BJ (cell line): ENCODE measurements at regions not wholly inside any gene's neighbourhood (a gene's known extent, or its start where the extent isn't known, plus 50 kb on each side); places are given as distances from the start of the nearest gene placed in this dataset.
"Not testable (repeated sequence)": the region's sequence is repeated elsewhere in the genome, so short reads cannot be mapped to it uniquely, and the experiment has no call there.

ENCODE experiments used
- CTCF ChIA-PET: fragments of 350-600 bp; formaldehyde crosslinking; extraction: SDS; loops from one replicate; lab custom pipeline; 2021; ENCODE audit warnings: antibody characterized with exemption, inconsistent platforms; lab: Yijun Ruan, JAX
- POLR2A ChIA-PET: fragments of 300-600 bp; sonication (Branson Sonifier 250); formaldehyde crosslinking; extraction: SDS; loops from one replicate; lab custom pipeline; 2021; ENCODE audit warnings: antibody characterized with exemption; lab: Charles Lee
- DNase-seq: peaks from one replicate; pipeline ENCODE4 v3.0.0-alpha.2; 2011; ENCODE audit warnings: low read depth
- H3K27me3 ChIP-seq: 2 replicates; pipeline ENCODE4 v1.6.0; 2011; ENCODE audit warnings: low read length; ENCODE audit not compliant: control insufficient read depth, insufficient read depth
- H3K36me3 ChIP-seq: 2 replicates; pipeline ENCODE4 v1.5.1; 2011; ENCODE audit warnings: low read length; ENCODE audit not compliant: control insufficient read depth, insufficient read depth
- H3K4me3 ChIP-seq: 2 replicates; pipeline ENCODE4 v1.5.1; 2011; ENCODE audit warnings: low read depth, mild to moderate bottlenecking, control low read depth, low read length
- TF ChIP-seq, protein P1 (sequence below): IDR thresholded peaks from 2 replicates; pipeline ENCODE4 v1.5.1; 2011; ENCODE audit warnings: low read depth, mild to moderate bottlenecking, control low read depth, inconsistent platforms, low read length, moderate library complexity; ENCODE audit not compliant: insufficient read depth

DNA sequence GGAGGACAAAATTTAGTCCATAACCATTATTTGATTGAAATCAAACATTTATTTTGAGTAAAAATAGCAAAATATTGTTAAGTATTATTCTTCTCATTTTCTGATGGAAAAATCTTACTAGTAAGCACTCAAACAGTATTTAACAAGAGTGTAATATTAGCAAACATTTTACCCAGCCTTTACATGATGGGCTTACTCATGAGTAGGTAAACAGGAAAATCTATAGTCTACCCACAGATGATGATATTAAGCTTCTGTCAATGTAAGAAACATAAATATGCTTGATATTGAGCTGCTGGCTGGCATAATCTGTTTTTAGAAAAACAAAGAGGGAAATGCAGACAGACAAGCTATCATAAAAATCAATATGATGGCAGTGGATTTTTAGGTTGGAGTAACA is 418.5 kb upstream of the COX7C start:
- ChIA-PET POLR2A (no interaction called here), CTCF (interaction anchor here (0.5 kb wide), 1 partner anchor 641 kb away, joined by 3 read pairs; no protein-coding TSS in a partner anchor)
- no peaks in the 10 kb centered on the region for H3K27me3 ChIP-seq
- DNase-seq = no peak
- TF ChIP-seq, protein P1, sequence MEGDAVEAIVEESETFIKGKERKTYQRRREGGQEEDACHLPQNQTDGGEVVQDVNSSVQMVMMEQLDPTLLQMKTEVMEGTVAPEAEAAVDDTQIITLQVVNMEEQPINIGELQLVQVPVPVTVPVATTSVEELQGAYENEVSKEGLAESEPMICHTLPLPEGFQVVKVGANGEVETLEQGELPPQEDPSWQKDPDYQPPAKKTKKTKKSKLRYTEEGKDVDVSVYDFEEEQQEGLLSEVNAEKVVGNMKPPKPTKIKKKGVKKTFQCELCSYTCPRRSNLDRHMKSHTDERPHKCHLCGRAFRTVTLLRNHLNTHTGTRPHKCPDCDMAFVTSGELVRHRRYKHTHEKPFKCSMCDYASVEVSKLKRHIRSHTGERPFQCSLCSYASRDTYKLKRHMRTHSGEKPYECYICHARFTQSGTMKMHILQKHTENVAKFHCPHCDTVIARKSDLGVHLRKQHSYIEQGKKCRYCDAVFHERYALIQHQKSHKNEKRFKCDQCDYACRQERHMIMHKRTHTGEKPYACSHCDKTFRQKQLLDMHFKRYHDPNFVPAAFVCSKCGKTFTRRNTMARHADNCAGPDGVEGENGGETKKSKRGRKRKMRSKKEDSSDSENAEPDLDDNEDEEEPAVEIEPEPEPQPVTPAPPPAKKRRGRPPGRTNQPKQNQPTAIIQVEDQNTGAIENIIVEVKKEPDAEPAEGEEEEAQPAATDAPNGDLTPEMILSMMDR = no peak
- no peak overlapping the region for H3K4me3 ChIP-seq
- H3K36me3 ChIP-seq = no peaks in the 10 kb centered on the region

DNA sequence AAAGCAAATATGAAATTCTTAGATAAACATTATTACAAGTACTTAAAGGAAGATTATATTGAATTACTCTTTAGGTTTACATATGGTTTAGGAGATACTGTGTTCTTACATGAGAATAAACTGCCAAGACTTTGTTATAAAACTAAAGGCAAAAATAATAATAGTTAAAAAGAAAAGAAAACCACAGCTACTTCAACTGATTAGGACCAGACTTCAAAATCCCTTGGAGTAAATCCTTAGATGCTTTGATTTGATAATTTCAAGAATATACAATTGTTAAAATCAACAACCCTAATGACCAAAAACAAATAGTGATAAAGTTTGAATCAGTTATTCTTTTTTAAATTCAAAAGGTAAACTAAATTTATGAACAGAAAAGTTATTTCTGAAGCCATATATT is 389.6 kb upstream of the COX7C start:
- ChIA-PET POLR2A (no interaction called here), CTCF (interaction anchor here (0.5 kb wide), 1 partner anchor 15 kb away, joined by 3 read pairs; no protein-coding TSS in a partner anchor)
- TF ChIP-seq, protein P1 = no peak
- Histone ChIP-seq H3K4me3 (no peak overlapping the region), H3K27me3 (no peaks in the 10 kb centered on the region), H3K36me3 (no peaks in the 10 kb centered on the region)
- no peak for DNase-seq

DNA sequence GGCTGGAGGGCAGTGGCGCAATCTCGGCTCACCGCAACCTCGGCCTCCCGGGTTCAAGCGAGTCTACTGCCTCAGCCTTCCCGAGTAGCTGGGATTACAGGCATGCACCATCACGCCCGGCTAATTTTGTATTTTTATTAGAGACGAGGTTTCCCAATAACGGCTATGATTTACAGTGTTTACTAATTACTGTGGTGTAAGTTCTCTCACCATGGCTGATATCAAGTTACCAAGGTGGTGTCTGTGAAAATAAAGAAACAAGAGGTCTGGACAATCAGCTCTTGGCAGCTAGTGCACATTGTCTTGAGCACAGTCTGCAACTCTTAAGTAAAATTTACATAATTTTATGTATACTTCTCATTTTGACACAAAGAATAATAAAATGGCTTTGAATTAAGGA is 385.5 kb upstream of the COX7C start:
- H3K4me3 ChIP-seq = no peak overlapping the region
- ChIA-PET CTCF (no interaction called here), POLR2A (no interaction called here)
- no peaks in the 10 kb centered on the region for H3K36me3 ChIP-seq
- TF ChIP-seq, protein P1 = no peak
- no peak for DNase-seq
- no peaks in the 10 kb centered on the region for H3K27me3 ChIP-seq

DNA sequence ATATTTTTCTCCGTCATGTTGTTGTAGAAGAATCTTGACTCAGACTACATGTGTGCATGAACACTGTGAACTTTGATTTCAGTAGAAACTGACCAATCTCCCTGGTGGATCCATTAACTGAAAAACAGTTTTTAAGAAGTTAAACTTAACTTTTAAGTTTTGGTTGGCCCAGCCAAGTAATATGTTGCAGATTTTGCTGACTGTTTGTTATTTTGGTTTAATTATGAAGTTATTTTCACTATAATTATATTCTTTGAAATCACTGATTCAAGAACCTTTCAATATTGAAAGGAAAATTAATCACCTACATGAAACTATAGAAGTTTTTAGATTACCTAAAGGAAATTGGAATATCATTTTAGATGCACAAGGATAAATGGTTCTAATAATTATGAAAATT is 373.6 kb upstream of the COX7C start:
- no peak for DNase-seq
- TF ChIP-seq, protein P1 = no peak
- ChIA-PET POLR2A (no interaction called here), CTCF (no interaction called here)
- Histone ChIP-seq H3K27me3 (no peaks in the 10 kb centered on the region), H3K4me3 (no peak overlapping the region), H3K36me3 (no peaks in the 10 kb centered on the region)

DNA sequence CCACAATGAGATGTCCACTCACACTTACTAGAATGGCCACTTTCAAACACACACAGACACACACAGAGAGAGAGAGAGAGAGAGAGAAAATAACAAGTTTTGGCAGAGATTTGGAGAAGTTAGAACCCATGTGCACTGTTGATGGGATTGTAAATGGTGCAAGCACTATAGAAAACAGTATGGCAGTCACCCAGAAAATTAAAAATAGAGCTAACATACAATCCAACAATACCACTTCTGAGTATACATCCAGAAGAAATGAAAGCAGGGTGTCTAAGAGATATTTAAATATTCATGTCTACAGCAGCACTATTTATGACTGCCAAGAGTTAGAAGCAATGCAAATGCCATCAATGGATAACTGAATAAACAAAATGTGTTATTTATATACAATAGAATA is 359.9 kb upstream of the COX7C start:
- Histone ChIP-seq H3K27me3 (no peaks in the 10 kb centered on the region), H3K36me3 (no peaks in the 10 kb centered on the region), H3K4me3 (no peak overlapping the region)
- no peak for DNase-seq
- POLR2A ChIA-PET = no interaction called here
- CTCF ChIA-PET = no interaction called here
- TF ChIP-seq, protein P1 = no peak

DNA sequence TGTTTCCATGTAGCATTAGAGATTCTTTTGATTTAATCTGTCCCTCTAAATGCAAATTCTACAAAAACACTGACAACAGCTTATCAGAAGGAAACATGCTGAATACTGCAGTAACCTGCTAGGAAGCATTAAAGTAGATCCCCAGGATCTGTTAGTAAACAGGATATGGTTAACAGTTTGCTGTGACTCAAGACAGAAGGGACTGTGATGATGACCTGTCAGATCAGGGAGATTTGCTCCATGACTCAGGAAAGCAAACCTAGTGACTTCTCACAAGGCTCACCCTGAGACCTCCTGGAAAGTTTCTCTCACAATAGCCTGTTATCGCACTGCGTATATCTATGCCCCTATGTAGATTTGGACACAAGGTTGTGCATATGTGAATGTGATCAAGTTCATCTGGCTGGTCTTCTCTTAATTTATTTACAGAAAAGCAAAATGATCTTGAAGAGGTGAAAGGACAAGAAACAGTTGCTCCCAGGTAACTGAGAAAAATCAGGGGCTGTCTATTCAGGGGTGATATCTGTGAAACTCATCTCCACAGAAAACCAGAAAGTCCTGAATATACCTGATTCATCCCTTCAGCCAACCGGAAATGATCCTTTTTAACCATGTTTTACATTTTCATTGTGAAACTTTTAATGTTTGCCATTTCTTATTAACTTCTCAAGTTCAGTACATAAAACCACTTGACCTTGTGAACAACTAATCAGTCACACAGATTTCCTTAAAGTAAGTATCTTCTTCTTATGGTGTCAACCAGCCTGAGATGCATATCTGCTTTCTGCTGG is 333.1 kb upstream of the COX7C start:
- POLR2A ChIA-PET, H3K4me3 ChIP-seq, DNase-seq, H3K36me3 ChIP-seq, H3K27me3 ChIP-seq, CTCF ChIA-PET: not testable (repeated sequence)

DNA sequence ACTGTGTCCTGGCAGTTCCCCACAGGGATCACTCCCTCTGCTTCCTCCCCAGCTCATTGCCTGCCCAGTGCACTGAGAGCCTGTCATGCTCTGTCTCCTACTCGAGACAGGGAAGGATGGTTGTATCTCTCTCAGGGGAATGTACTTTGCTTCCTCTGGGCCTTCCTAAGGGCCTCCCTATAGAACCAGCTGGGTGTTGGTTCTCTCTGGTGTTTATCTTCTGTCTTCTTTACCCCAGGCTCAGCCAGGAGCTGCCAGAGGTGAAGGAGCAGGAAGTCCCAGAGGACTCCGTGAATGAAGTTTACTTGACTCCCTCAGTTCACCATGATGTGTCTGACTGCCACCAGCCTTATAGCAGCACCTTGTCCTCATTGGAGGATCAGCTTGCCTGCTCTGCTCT is 330.3 kb upstream of the COX7C start:
- H3K36me3 ChIP-seq, CTCF ChIA-PET, H3K4me3 ChIP-seq, H3K27me3 ChIP-seq, POLR2A ChIA-PET, DNase-seq: not testable (repeated sequence)

DNA sequence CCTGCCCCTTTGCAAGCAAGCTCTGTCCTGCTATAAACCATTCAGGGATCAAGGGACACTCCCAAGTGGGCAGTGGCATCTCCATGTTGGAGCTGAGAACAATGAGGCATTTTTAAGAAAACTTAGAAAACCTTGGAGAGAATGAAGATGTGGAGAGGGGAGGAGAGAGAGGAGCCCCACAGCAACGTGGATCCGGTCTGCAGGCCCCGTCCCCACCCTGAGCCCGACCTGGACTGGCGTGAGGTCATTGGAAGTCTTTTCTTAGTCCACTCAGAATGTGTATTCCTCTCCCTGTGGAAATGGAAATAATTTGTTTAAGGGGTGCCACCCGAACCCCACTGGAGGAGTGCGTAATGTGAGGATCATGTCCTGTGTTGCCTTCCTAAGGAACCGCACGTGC is 328.0 kb upstream of the COX7C start:
- H3K4me3 ChIP-seq, CTCF ChIA-PET, H3K27me3 ChIP-seq, DNase-seq, H3K36me3 ChIP-seq, POLR2A ChIA-PET: not testable (repeated sequence)
